Effector memory CD8-positive, alpha-beta T cell (primary cell): ENCODE measurements at regions not wholly inside any gene's neighbourhood (a gene's known extent, or its start where the extent isn't known, plus 50 kb on each side); places are given as distances from the start of the nearest gene placed in this dataset.

Experiments used
- ATAC-seq: fragments of 150-1000 bp; cut with Tn5 transposase; replicated peaks from 2 replicates; pipeline ENCODE4 v1.10.0; 2021; ENCODE audit warnings: mild to moderate bottlenecking, moderate library complexity
- DNase-seq, 3 experiments: peaks; one replicate each; pipeline ENCODE4 v3.0.0; 2021
- H3K27ac Mint-ChIP-seq, 2 donors: one replicate each; pipeline ENCODE4 v1.8.0; 2022; ENCODE audit warnings: mild to moderate bottlenecking in 2 of 2, mixed read lengths in 2 of 2, moderate library complexity in 2 of 2
- H3K27me3 Mint-ChIP-seq, 2 donors: one replicate each; pipeline ENCODE4 v1.8.0; 2022; ENCODE audit warnings: mixed read lengths in 2 of 2
- H3K36me3 Mint-ChIP-seq: one replicate; pipeline ENCODE4 v1.8.0; 2022; ENCODE audit warnings: mild to moderate bottlenecking, moderate library complexity, mixed read lengths; ENCODE audit not compliant: insufficient read depth
- H3K4me1 Mint-ChIP-seq, 2 donors: one replicate each; pipeline ENCODE4 v1.8.0; 2022; ENCODE audit warnings: low read depth in 2 of 2, mixed read lengths in 2 of 2
- H3K4me3 Mint-ChIP-seq, 2 donors: one replicate each; pipeline ENCODE4 v1.8.0; 2022; ENCODE audit warnings: mild to moderate bottlenecking in 2 of 2, mixed read lengths in 2 of 2, moderate library complexity in 2 of 2
- H3K9me3 Mint-ChIP-seq, 2 donors: one replicate each; pipeline ENCODE4 v1.8.0; 2022; ENCODE audit warnings: mixed read lengths in 2 of 2

- DNase-seq (no peak), ATAC-seq (no peak)
- H3K4me1 Mint-ChIP-seq, result peaks cover 3 to 4% of the 10 kb centered on the region in 2 donors
- no peak overlapping the region for H3K27ac Mint-ChIP-seq
- peaks cover 0 to 21% of the 10 kb centered on the region in 2 donors for H3K27me3 Mint-ChIP-seq
- no peak overlapping the region for H3K4me3 Mint-ChIP-seq
- peaks cover 4 to 7% of the 10 kb centered on the region in 2 donors for H3K9me3 Mint-ChIP-seq
- H3K36me3 Mint-ChIP-seq, result no peaks in the 10 kb centered on the region
These were observed 263.1 kb upstream of the PITRM1 start for GRCh38 chr10:3435671-3436070.

GRCh38 chr10:3433988-3434387, 261.4 kb upstream of the PITRM1 start:
- Mint-ChIP-seq H3K9me3 (peaks cover 5 to 12% of the 10 kb centered on the region in 2 donors), H3K4me1 (peaks cover 6 to 7% of the 10 kb centered on the region in 2 donors), H3K27me3 (peaks cover 0 to 21% of the 10 kb centered on the region in 2 donors), H3K36me3 (no peaks in the 10 kb centered on the region), H3K27ac (no peak overlapping the region), H3K4me3 (no peak overlapping the region)
- ATAC-seq, result no peak
- DNase-seq, result no peak

GRCh38 chr10:3433131-3433530, 260.5 kb upstream of the PITRM1 start:
- Mint-ChIP-seq H3K27me3 (peaks cover 0 to 19% of the 10 kb centered on the region in 2 donors), H3K4me1 (peaks cover 6 to 7% of the 10 kb centered on the region in 2 donors), H3K36me3 (no peaks in the 10 kb centered on the region), H3K9me3 (peaks cover 5 to 12% of the 10 kb centered on the region in 2 donors), H3K4me3 (no peak overlapping the region), H3K27ac (no peak overlapping the region)
- DNase-seq (no peak), ATAC-seq (no peak)

GRCh38 chr10:3432081-3432825, 259.7 kb upstream of the PITRM1 start:
- Mint-ChIP-seq H3K9me3 (peaks cover 5 to 12% of the 10 kb centered on the region in 2 donors), H3K27me3 (peaks cover 0 to 11% of the 10 kb centered on the region in 2 donors), H3K4me3 (no peak overlapping the region), H3K4me1 (peaks cover 6 to 7% of the 10 kb centered on the region in 2 donors), H3K36me3 (no peaks in the 10 kb centered on the region), H3K27ac (no peak overlapping the region)
- no peak for DNase-seq
- no peak for ATAC-seq

GRCh38 chr10:3430501-3430900, 257.9 kb upstream of the PITRM1 start:
- Mint-ChIP-seq H3K4me1 (peaks cover 6 to 7% of the 10 kb centered on the region in 2 donors), H3K9me3 (peaks cover 5 to 12% of the 10 kb centered on the region in 2 donors), H3K27me3 (peaks cover under 1 to 8% of the 10 kb centered on the region in 2 donors), H3K4me3 (peak overlapping the region in 1 of 2 donors; percentile 6), H3K36me3 (no peaks in the 10 kb centered on the region), H3K27ac (peak overlapping the region in 1 of 2 donors; percentile 66)
- ATAC-seq, result peak; percentile 40
- DNase-seq, result no peak

- Mint-ChIP-seq H3K27me3 (peaks cover 4 to 16% of the 10 kb centered on the region in 2 donors), H3K4me3 (no peak overlapping the region), H3K27ac (no peak overlapping the region), H3K9me3 (peaks cover 5 to 12% of the 10 kb centered on the region in 2 donors), H3K4me1 (peaks cover 6 to 7% of the 10 kb centered on the region in 2 donors), H3K36me3 (no peaks in the 10 kb centered on the region)
- ATAC-seq, result no peak
- DNase-seq, result no peak
These were observed 257.1 kb upstream of the PITRM1 start for GRCh38 chr10:3429676-3430075.

GRCh38 chr10:3428826-3429225, 256.2 kb upstream of the PITRM1 start:
- H3K4me3 Mint-ChIP-seq, result no peak overlapping the region
- no peaks in the 10 kb centered on the region for H3K36me3 Mint-ChIP-seq
- no peak overlapping the region for H3K27ac Mint-ChIP-seq
- H3K9me3 Mint-ChIP-seq, result peaks cover 5 to 12% of the 10 kb centered on the region in 2 donors
- DNase-seq, result no peak
- no peak for ATAC-seq
- H3K4me1 Mint-ChIP-seq, result peaks cover 6 to 7% of the 10 kb centered on the region in 2 donors
- peaks cover 9 to 24% of the 10 kb centered on the region in 2 donors for H3K27me3 Mint-ChIP-seq

GRCh38 chr10:3427950-3428354, 255.4 kb upstream of the PITRM1 start:
- Mint-ChIP-seq H3K4me1 (peaks cover 6 to 7% of the 10 kb centered on the region in 2 donors), H3K27me3 (peaks cover 9 to 33% of the 10 kb centered on the region in 2 donors)
- no peak for ATAC-seq

GRCh38 chr10:3427347-3427746, 254.8 kb upstream of the PITRM1 start:
- H3K27ac Mint-ChIP-seq, result no peak overlapping the region
- peaks cover 9 to 34% of the 10 kb centered on the region in 2 donors for H3K27me3 Mint-ChIP-seq
- no peak for DNase-seq
- no peak for ATAC-seq
- peaks cover 5 to 12% of the 10 kb centered on the region in 2 donors for H3K9me3 Mint-ChIP-seq
- peaks cover 7 to 8% of the 10 kb centered on the region in 2 donors for H3K4me1 Mint-ChIP-seq
- no peak overlapping the region for H3K4me3 Mint-ChIP-seq
- no peaks in the 10 kb centered on the region for H3K36me3 Mint-ChIP-seq

More at GRCh38 chr10:3427950-3428354, 255.4 kb upstream of the PITRM1 start:
- no peak for DNase-seq
- no peak overlapping the region for H3K27ac Mint-ChIP-seq
- no peak overlapping the region for H3K4me3 Mint-ChIP-seq
- peaks cover 5 to 12% of the 10 kb centered on the region in 2 donors for H3K9me3 Mint-ChIP-seq
- no peaks in the 10 kb centered on the region for H3K36me3 Mint-ChIP-seq

GRCh38 chr10:3426190-3426845, 253.7 kb upstream of the PITRM1 start:
- ATAC-seq (no peak), DNase-seq (no peak)
- Mint-ChIP-seq H3K27me3 (peaks cover 9 to 34% of the 10 kb centered on the region in 2 donors), H3K36me3 (no peaks in the 10 kb centered on the region), H3K27ac (no peak overlapping the region), H3K4me3 (no peak overlapping the region), H3K9me3 (peaks cover 5 to 11% of the 10 kb centered on the region in 2 donors), H3K4me1 (peaks cover 13 to 14% of the 10 kb centered on the region in 2 donors)

- H3K27ac Mint-ChIP-seq, result no peak overlapping the region
- no peak for DNase-seq
- H3K36me3 Mint-ChIP-seq, result no peaks in the 10 kb centered on the region
- H3K9me3 Mint-ChIP-seq, result peaks cover 2 to 5% of the 10 kb centered on the region in 2 donors
- peaks cover 9 to 38% of the 10 kb centered on the region in 2 donors for H3K27me3 Mint-ChIP-seq
- no peak for ATAC-seq
- H3K4me3 Mint-ChIP-seq, result no peak overlapping the region
- H3K4me1 Mint-ChIP-seq, result peaks cover 12 to 14% of the 10 kb centered on the region in 2 donors
These were observed 253.1 kb upstream of the PITRM1 start for GRCh38 chr10:3425716-3426115.

- ATAC-seq (no peak), DNase-seq (no peak)
- no peak overlapping the region for H3K27ac Mint-ChIP-seq
- H3K36me3 Mint-ChIP-seq, result no peaks in the 10 kb centered on the region
- no peak overlapping the region for H3K4me3 Mint-ChIP-seq
- H3K9me3 Mint-ChIP-seq, result peaks cover 0 to under 1% of the 10 kb centered on the region in 2 donors
- H3K4me1 Mint-ChIP-seq, result peaks cover 13 to 15% of the 10 kb centered on the region in 2 donors
- peaks cover 9 to 43% of the 10 kb centered on the region in 2 donors for H3K27me3 Mint-ChIP-seq
These were observed 252.7 kb upstream of the PITRM1 start for GRCh38 chr10:3425261-3425660.

GRCh38 chr10:3424111-3424851, 251.7 kb upstream of the PITRM1 start:
- Mint-ChIP-seq H3K36me3 (no peaks in the 10 kb centered on the region), H3K27me3 (peaks cover 9 to 46% of the 10 kb centered on the region in 2 donors), H3K4me1 (peaks cover 21 to 24% of the 10 kb centered on the region in 2 donors), H3K9me3 (no peaks in the 10 kb centered on the region), H3K27ac (no peak overlapping the region), H3K4me3 (no peak overlapping the region)
- DNase-seq (no peak), ATAC-seq (no peak)
